Uterus (tissue), 3 donors: ENCODE measurements at regions not wholly inside any gene's neighbourhood (a gene's known extent, or its start where the extent isn't known, plus 50 kb on each side); places are given as distances from the start of the nearest gene placed in this dataset.

Experiments
- DNase-seq, 2 donors: peaks; one replicate each; pipeline ENCODE4 v3.0.0-alpha.2; 2019 to 2020
- H3K27ac ChIP-seq, 2 donors: fragments of 200-600 bp; sonication (generic); 1 replicate in 1 of 2; 2 replicates in 1 of 2; pipeline ENCODE4 v1.5.1; 2016 to 2018
- H3K27me3 ChIP-seq, 2 donors: fragments of 200-600 bp; sonication (generic); one replicate each; pipeline ENCODE4 v1.5.1; 2018 to 2019; ENCODE audit warnings: control low read depth in 1 of 2
- H3K36me3 ChIP-seq, 2 donors: fragments of 200-600 bp; sonication (generic); one replicate each; pipeline ENCODE4 v1.5.1; 2019; ENCODE audit warnings: control low read depth in 1 of 2
- H3K4me1 ChIP-seq, 2 donors: fragments of 200-600 bp; sonication (generic); one replicate each; pipeline ENCODE4 v1.5.1; 2018 to 2019; ENCODE audit warnings: control low read depth in 1 of 2
- H3K4me3 ChIP-seq, 2 donors: fragments of 200-600 bp; sonication (generic); 1 replicate in 1 of 2; 2 replicates in 1 of 2; pipeline ENCODE4 v1.5.1; 2018 to 2019; ENCODE audit warnings: mild to moderate bottlenecking in 1 of 2
- H3K9me3 ChIP-seq, 2 donors: fragments of 200-600 bp; sonication (generic); one replicate each; pipeline ENCODE4 v1.5.1; 2019; ENCODE audit warnings: control low read depth in 1 of 2
- CTCF ChIP-seq, 4 experiments: fragments of 200-600 bp in 2 of 4; fragments of 450-650 bp in 2 of 4; sonication (generic) in 2 of 4; IDR thresholded peaks; one replicate each; pipeline ENCODE4 v1.5.1; 2016 to 2019; ENCODE audit warnings: antibody characterized with exemption in 4 of 4, mild to moderate bottlenecking in 2 of 4, moderate library complexity in 1 of 4
- POLR2A ChIP-seq, 2 donors: fragments of 450-650 bp; IDR thresholded peaks; one replicate each; pipeline ENCODE4 v1.6.1; 2016; ENCODE audit warnings: antibody characterized with exemption in 2 of 2, mild to moderate bottlenecking in 1 of 2, moderate library complexity in 1 of 2
- intact Hi-C: fragments of 100-400 bp; cut with DNase I; formaldehyde crosslinking; loops from one replicate; pipeline ENCODE4 v1.15.1; 2023; ENCODE audit warnings: low total_unique reads
- donor health status: DM: yes; HTN: yes; CAD: no.

- intact Hi-C loops: no loop called here
- Histone ChIP-seq H3K27me3 (no peaks in the 10 kb centered on the region), H3K4me1 (peaks cover 0 to 3% of the 10 kb centered on the region in 2 donors), H3K9me3 (no peaks in the 10 kb centered on the region), H3K36me3 (no peaks in the 10 kb centered on the region), H3K27ac (no peak overlapping the region), H3K4me3 (no peak overlapping the region)
- no peak for DNase-seq
- no peak for TF ChIP-seq POLR2A (IDR thresholded peaks at IDR 0.05)
- no peak for TF ChIP-seq CTCF (IDR thresholded peaks at IDR 0.05)
Measured at GRCh38 chr3:59631482-59631881, 581.7 kb upstream of the CFAP20DC start.

GRCh38 chr3:59621037-59621436 lies 571.2 kb upstream of the CFAP20DC start:
- Histone ChIP-seq H3K27ac (no peak overlapping the region), H3K36me3 (no peaks in the 10 kb centered on the region), H3K4me3 (no peak overlapping the region), H3K4me1 (no peaks in the 10 kb centered on the region), H3K9me3 (no peaks in the 10 kb centered on the region), H3K27me3 (no peaks in the 10 kb centered on the region)
- no peak for TF ChIP-seq POLR2A (IDR thresholded peaks at IDR 0.05)
- no peak for TF ChIP-seq CTCF (IDR thresholded peaks at IDR 0.05)
- DNase-seq: no peak
- intact Hi-C loops: no loop called here

GRCh38 chr3:59620325-59620724 lies 570.5 kb upstream of the CFAP20DC start:
- Histone ChIP-seq H3K27ac (no peak overlapping the region), H3K4me3 (no peak overlapping the region), H3K36me3 (no peaks in the 10 kb centered on the region), H3K27me3 (no peaks in the 10 kb centered on the region), H3K4me1 (no peaks in the 10 kb centered on the region), H3K9me3 (no peaks in the 10 kb centered on the region)
- no peak for DNase-seq
- intact Hi-C loops: no loop called here
- no peak for TF ChIP-seq POLR2A (IDR thresholded peaks at IDR 0.05)
- no peak for TF ChIP-seq CTCF (IDR thresholded peaks at IDR 0.05)

- H3K4me3 ChIP-seq: no peak overlapping the region
- intact Hi-C loops: no loop called here
Measured at GRCh38 chr3:59612444-59612715, 562.6 kb upstream of the CFAP20DC start.

GRCh38 chr3:59611649-59612443 lies 562.0 kb upstream of the CFAP20DC start:
- Histone ChIP-seq H3K4me3 (no peak overlapping the region), H3K36me3 (no peaks in the 10 kb centered on the region), H3K4me1 (no peaks in the 10 kb centered on the region), H3K27me3 (no peaks in the 10 kb centered on the region), H3K9me3 (no peaks in the 10 kb centered on the region), H3K27ac (no peak overlapping the region)
- TF ChIP-seq POLR2A (IDR thresholded peaks at IDR 0.05) (no peak), CTCF (IDR thresholded peaks at IDR 0.05) (no peak)
- no peak for DNase-seq
- intact Hi-C loops: no loop called here

More at GRCh38 chr3:59612444-59612715, 562.6 kb upstream of the CFAP20DC start:
- no peak for DNase-seq
- no peaks in the 10 kb centered on the region for H3K4me1 ChIP-seq
- no peak overlapping the region for H3K27ac ChIP-seq
- TF ChIP-seq CTCF (IDR thresholded peaks at IDR 0.05) (no peak), POLR2A (IDR thresholded peaks at IDR 0.05) (no peak)
- no peaks in the 10 kb centered on the region for H3K27me3 ChIP-seq
- H3K36me3 ChIP-seq: no peaks in the 10 kb centered on the region
- H3K9me3 ChIP-seq: no peaks in the 10 kb centered on the region
